C1 segment of cervical spinal cord (tissue), 14 donors: ENCODE measurements at regions not wholly inside any gene's neighbourhood (a gene's known extent, or its start where the extent isn't known, plus 50 kb on each side); places are given as distances from the start of the nearest gene placed in this dataset.
"Not testable (repeated sequence)": the region's sequence is repeated elsewhere in the genome, so short reads cannot be mapped to it uniquely, and the experiment has no call there.

Experiments used
- DNase-seq, 14 donors: peaks; one replicate each; lab custom pipeline; 2025; lab: John Stamatoyannopoulos, UW

GRCh38 chr6:115442323-115442722 is 618.4 kb downstream of the FRK start:
- DNase-seq = no peak

GRCh38 chr6:115441651-115442050 is 619.0 kb downstream of the FRK start:
- DNase-seq = no peak

GRCh38 chr6:115415378-115415777 is 645.3 kb downstream of the FRK start:
- DNase-seq = no peak

GRCh38 chr6:115414916-115415315 is 645.8 kb downstream of the FRK start:
- not testable (repeated sequence) for DNase-seq

- no peak for DNase-seq
Measured at GRCh38 chr6:115411756-115412155, 648.9 kb downstream of the FRK start.

DNA sequence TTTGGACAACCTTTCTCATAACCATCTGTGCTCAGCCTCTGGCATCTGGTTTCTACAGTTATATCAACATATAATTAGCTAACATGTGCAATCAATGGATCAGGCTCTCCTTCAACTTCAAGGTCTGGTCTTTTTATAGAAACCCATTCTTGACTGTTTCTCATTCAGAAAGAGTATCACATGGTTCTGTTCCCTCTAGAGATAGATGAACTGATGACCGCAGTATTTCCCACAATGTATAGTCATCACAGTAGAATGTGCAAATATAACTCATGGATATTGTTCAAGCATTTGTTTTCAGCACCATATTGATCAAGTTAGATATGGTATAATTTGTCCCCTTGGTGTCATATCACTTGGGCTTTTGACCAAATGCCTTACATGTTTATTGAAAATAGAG is 656.2 kb downstream of the FRK start:
- no peak for DNase-seq

DNA sequence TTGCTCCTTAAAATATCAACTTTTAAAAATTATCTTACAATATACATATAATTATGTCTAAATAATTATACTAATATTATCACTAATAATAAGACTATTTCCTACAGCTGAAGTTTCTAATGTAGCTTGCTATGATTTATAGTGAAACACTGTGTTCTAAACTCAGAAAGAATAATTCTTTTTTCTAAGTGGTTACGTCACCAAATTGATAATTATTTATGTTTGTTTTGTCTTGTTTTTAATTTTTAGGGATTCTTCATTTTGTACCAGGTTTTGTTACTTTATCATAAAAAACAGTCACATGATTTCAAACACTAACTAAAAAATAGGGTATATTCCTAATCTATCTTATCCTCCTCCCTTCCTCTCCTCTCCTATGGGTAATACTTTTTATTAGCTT is 662.1 kb downstream of the FRK start:
- DNase-seq = no peak

- no peak for DNase-seq
Measured at GRCh38 chr6:115396112-115396906, 664.4 kb downstream of the FRK start.

DNA sequence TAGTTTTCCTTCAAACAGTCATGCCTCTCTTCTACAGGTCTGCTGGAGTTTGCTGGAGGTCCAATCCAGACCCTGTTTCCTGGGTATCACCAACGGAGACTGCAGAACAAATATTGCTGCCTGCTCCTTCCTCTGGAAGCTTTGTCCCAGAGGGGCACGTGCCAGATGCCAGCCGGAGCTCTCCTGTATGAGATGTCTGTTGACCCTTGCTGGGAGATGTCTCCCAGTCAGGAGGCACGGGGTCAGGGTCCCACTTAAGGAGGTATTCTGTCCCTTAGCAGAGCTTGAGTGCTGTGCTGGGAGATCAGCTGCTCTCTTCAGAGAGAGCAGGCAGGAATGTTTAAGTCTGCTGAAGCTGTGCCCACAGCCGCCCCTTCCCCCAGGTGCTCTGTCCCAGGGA is 666.9 kb downstream of the FRK start:
- no peak for DNase-seq

DNA sequence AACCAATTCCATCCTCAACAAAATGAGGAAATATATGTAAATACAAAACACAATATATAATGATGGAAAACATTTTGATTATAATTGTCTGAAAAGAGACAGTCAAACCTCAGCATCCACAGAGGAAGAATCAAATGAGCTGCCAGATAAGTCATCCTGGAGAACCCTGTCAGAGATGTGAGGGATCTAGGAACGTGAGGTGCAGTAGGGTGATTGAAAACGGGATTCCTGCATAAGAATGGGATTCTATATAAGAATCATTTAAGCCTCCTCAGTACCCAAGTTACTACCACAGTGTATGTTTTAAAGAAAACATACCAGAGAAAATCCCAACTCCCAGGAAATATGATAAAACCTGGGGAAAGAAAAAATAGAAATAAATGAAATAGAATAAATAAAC is 690.5 kb downstream of the FRK start:
- DNase-seq = no peak

- DNase-seq = no peak
Measured at GRCh38 chr6:115365783-115366182, 694.9 kb downstream of the FRK start.

- DNase-seq = no peak
Measured at GRCh38 chr6:115363379-115363778, 697.3 kb downstream of the FRK start.

- no peak for DNase-seq
Measured at GRCh38 chr6:115362234-115362633, 698.5 kb downstream of the FRK start.

- no peak for DNase-seq
Measured at GRCh38 chr6:115360602-115361325, 699.9 kb downstream of the FRK start.

DNA sequence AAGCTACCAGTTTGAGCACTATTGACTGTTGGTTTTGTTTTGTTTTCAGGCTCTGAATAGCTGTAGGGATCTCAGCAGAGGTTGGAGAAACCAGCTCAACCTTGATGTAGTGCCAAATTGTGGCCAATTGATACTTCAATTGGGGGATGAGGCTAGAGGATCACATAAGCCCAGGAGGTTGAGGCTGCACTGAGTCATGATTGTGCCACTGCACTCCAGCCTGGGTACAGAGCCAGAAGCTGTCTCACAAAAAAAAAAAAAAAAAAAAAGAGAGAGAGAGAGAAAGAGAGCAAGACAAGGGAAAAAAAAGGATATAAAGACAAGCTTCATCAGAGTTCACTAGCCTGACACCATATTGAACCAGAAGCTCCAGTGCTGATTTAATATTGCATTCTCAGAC is 702.1 kb downstream of the FRK start:
- DNase-seq = no peak

DNA sequence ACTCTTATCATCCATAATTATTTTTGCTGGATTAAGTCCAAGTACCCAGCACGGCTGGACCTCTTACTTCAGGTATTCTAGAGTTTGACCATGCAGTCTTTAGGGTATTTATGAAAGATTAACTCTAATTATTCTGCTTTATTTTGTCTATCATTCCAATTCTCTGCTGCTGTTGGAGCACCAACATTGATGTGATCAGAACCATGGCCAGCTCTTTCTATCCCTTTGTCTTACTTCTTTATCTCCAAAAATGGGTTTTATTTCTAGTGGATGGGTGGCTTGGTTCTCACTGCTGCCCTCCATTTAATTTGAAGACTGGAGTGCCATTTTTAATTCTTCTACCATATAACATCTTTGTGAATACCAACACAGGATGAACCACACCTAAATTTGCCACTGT is 704.3 kb downstream of the FRK start:
- no peak for DNase-seq

- no peak for DNase-seq
Measured at GRCh38 chr6:115323001-115323400, 737.7 kb downstream of the FRK start.

DNA sequence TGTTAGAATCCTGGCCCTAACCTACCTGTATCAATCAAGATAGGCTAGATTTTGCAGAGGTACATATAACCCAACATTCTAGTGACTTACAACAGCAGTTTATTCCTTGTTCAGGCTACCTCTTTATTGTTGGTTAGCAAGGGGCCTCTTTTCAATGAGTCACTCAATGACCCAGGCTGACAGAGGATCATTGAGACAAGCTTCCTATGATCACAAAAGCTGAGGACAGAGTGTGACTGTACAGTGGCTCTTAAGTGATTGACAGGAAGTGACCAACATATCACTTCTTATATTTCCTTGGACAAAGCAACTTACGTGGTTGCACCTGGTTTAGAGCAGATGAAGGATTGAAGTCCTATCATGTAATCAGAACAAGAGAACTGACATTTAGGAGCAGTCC is 740.9 kb downstream of the FRK start:
- no peak for DNase-seq

GRCh38 chr6:115310156-115310555 is 750.5 kb downstream of the FRK start:
- no peak for DNase-seq

DNA sequence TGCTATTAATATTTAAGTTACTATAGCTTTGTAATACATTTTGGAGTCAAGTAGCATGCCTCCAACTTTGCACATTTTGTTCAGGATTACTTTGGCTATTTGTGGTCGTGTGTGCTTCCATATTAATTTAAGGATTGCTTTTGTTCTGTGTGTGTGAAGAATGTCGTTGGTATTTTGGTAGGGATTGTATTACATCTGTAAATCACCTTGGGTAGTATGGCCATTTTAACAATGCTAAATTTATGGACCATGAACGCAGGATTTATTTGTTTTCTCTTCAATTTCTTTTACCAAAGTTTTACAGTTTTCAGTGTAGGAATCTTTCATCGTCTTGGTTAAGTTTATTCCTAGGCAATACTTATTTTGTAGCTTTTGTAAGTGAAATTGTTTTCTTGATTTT is 758.0 kb downstream of the FRK start:
- DNase-seq = no peak

- DNase-seq = no peak
Measured at GRCh38 chr6:115287467-115287866, 773.2 kb downstream of the FRK start.

DNA sequence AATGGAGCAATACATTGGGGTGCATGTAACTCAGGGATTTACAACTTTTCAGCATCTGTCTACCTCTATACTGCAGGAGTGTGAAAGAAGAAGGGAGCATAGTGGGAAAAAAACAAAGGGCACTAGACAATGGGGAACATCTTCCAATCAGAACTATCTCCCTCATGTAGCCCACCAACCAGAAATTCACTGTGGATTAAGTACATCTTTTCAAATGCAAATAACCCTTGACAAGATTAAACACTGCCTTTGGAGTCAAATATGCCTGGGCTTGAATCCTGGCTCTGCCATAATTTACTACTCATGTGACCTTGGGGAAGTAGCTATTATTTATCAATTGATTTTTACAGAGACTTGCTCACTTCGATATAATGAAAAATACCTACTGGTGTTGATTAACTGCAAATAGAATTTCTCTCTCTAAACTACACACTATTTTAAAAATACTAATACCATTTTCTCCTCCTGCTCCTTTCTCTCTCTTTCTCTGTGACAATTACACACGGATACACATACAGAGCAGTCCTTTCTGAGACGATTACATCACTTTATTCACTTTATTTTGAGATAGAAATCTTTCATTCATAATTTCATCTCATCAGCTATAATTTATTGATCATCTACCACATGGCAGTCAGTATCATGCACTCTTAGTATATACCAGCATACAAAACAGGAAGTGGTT is 783.7 kb downstream of the FRK start:
- DNase-seq = no peak

DNA sequence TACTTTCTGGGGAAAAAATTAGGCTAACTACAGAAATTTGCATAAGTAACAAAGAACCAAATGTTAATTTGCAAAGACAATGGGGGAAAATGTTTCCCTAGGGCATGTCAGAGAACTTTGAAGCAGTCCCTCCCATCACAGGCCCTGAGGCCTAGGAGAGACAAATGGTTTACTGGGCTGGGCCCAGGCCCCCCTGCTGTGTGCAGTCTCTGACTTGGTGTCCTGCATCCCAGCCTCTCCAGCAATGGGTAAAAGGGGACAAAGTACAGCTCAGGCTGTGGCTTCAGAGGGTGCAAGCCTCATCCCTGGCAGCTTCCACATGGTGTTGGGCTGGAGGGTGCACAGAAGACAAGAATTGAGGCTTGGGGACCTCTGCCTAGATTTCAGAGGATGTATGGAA is 788.4 kb downstream of the FRK start:
- DNase-seq = no peak
